Stomach (tissue), 4 donors: ENCODE measurements at regions not wholly inside any gene's neighbourhood (a gene's known extent, or its start where the extent isn't known, plus 50 kb on each side); places are given as distances from the start of the nearest gene placed in this dataset.

Experiments used
- EP300 ChIP-seq: sonication (generic); formaldehyde crosslinking; IDR thresholded peaks from one replicate; pipeline ENCODE4 v1.6.1; 2017; ENCODE audit warnings: antibody characterized with exemption
- POLR2A ChIP-seq, 4 donors: fragments of 450-650 bp; IDR thresholded peaks; one replicate each; pipeline ENCODE4 v1.6.1; 2016; ENCODE audit warnings: antibody characterized with exemption in 4 of 4, control low read depth in 2 of 4, mild to moderate bottlenecking in 1 of 4, moderate library complexity in 1 of 4
- POLR2AphosphoS5 ChIP-seq, 3 donors: sonication (generic); formaldehyde crosslinking; IDR thresholded peaks; one replicate each; pipeline ENCODE4 v1.6.1; 2016; ENCODE audit warnings: antibody characterized with exemption in 3 of 3
- TF ChIP-seq, protein P1 (sequence below), 7 experiments: fragments of 450-650 bp in 4 of 7; fragments of 200-600 bp in 3 of 7; sonication (generic) in 3 of 7; IDR thresholded peaks; one replicate each; pipeline ENCODE4 v1.5.1; 2016 to 2019; ENCODE audit warnings: antibody characterized with exemption in 7 of 7, control low read depth in 2 of 7, mild to moderate bottlenecking in 1 of 7

DNA sequence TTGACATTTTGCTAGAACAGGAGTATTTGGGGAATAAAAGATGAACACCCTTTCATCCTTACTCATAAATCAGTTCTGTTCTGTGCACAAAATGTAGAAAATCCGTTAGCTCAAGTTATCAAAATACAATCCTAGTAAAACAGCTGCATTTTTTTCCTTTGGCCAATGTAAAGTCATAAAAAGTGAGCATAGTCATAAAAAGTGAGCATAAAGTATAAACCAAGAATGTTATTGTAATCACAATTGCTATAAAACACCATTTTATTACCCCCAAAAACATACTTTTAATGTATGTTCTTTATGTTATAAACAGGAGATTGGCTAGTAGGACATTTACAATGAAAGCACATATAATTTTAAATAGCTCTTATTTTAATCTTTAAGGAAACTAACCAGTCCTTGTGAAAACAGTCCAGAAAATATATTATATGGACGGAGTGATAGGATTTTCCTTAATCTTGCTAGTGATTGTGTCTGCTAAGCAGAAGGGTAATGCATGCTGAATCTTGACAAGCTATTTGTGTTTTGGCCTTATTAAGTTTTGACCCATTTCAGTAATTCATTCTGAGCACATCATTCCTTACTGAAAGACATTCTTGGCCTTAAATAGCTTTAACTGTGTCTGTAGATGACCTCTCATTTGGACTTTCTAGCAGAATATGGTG is 891.8 kb downstream of the DSC3 start:
- TF ChIP-seq, protein P1, sequence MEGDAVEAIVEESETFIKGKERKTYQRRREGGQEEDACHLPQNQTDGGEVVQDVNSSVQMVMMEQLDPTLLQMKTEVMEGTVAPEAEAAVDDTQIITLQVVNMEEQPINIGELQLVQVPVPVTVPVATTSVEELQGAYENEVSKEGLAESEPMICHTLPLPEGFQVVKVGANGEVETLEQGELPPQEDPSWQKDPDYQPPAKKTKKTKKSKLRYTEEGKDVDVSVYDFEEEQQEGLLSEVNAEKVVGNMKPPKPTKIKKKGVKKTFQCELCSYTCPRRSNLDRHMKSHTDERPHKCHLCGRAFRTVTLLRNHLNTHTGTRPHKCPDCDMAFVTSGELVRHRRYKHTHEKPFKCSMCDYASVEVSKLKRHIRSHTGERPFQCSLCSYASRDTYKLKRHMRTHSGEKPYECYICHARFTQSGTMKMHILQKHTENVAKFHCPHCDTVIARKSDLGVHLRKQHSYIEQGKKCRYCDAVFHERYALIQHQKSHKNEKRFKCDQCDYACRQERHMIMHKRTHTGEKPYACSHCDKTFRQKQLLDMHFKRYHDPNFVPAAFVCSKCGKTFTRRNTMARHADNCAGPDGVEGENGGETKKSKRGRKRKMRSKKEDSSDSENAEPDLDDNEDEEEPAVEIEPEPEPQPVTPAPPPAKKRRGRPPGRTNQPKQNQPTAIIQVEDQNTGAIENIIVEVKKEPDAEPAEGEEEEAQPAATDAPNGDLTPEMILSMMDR (IDR thresholded peaks at IDR 0.05), result no peak
- TF ChIP-seq POLR2AphosphoS5 (IDR thresholded peaks at IDR 0.05) (no peak), POLR2A (IDR thresholded peaks at IDR 0.05) (no peak), EP300 (no peak)
